Neural progenitor cell (in vitro differentiated cells): ENCODE measurements at regions not wholly inside any gene's neighbourhood (a gene's known extent, or its start where the extent isn't known, plus 50 kb on each side); places are given as distances from the start of the nearest gene placed in this dataset.

Experiments used
- CTCF ChIP-seq: fragments of 200-600 bp; sonication (generic); IDR thresholded peaks from 2 replicates; pipeline ENCODE4 v1.5.1; 2017; ENCODE audit warnings: antibody characterized with exemption, mild to moderate bottlenecking
- EZH2 ChIP-seq: fragments of 200-600 bp; sonication (generic); IDR thresholded peaks from 2 replicates; pipeline ENCODE4 v1.6.1; 2017; ENCODE audit warnings: antibody characterized with exemption, mild to moderate bottlenecking, moderate library complexity
- EZH2phosphoT487 ChIP-seq: fragments of 200-600 bp; sonication (generic); IDR thresholded peaks from 2 replicates; pipeline ENCODE4 v1.6.1; 2017; ENCODE audit warnings: antibody characterized with exemption

GRCh38 chr7:97272237-97272975 lies 154.9 kb downstream of the SDHAF3 start:
- no peak for TF ChIP-seq CTCF
- TF ChIP-seq EZH2phosphoT487, result no peak
- no peak for TF ChIP-seq EZH2
